Right lobe of liver (tissue), 4 donors: ENCODE measurements at regions not wholly inside any gene's neighbourhood (a gene's known extent, or its start where the extent isn't known, plus 50 kb on each side); places are given as distances from the start of the nearest gene placed in this dataset.

ENCODE experiments used
- CTCF ChIP-seq, 4 donors: fragments of 200-600 bp in 3 of 4; fragments of 450-650 bp in 1 of 4; IDR thresholded peaks; one replicate each; pipeline versions ENCODE4 v1.5.1 to v1.8.0; 2016 to 2022; ENCODE audit warnings: antibody characterized with exemption in 4 of 4, mild to moderate bottlenecking in 2 of 4
- POLR2A ChIP-seq: fragments of 450-650 bp; IDR thresholded peaks from one replicate; pipeline ENCODE4 v1.6.1; 2017; ENCODE audit warnings: antibody characterized with exemption, mild to moderate bottlenecking
- donor health status: DM: no; HTN: no; CAD: no.
- donor health status: DM: no; HTN: no; CAD: no.
- donor health status: DM: no; HTN: yes; CAD: no.

- TF ChIP-seq CTCF (IDR thresholded peaks at IDR 0.05) (no peak), POLR2A (no peak)
Observed at GRCh38 chr20:4076033-4076432, 60.7 kb upstream of the RNF24 start.
